OCI-LY7 (cell line): ENCODE measurements at regions not wholly inside any gene's neighbourhood (a gene's known extent, or its start where the extent isn't known, plus 50 kb on each side); places are given as distances from the start of the nearest gene placed in this dataset.

ENCODE experiments used
- BruUV-seq: library from RNA; stranded (reverse); fragments of 400-500 nt; replicated peaks from 2 replicates; lab custom pipeline; 2021; lab: Mats Ljungman, UMichigan
- CTCF ChIA-PET: fragments of 300-600 bp; sonication (Branson Sonifier 250); formaldehyde crosslinking; loops from one replicate; lab custom pipeline; 2022; ENCODE audit warnings: antibody characterized with exemption; ENCODE audit not compliant: unreplicated experiment; lab: Charles Lee
- POLR2A ChIA-PET: fragments of 300-600 bp; sonication (Branson Sonifier 250); formaldehyde crosslinking; loops from one replicate; lab custom pipeline; 2022; ENCODE audit warnings: antibody characterized with exemption; lab: Charles Lee
- DNase-seq: peaks from one replicate; pipeline ENCODE4 v3.0.0-alpha.2; 2015; ENCODE audit warnings: low spot score
- H2AFZ ChIP-seq: fragments of 200-600 bp; sonication (generic), shearing (Covaris generic); 2 replicates; pipeline ENCODE4 v1.6.1; 2014; ENCODE audit warnings: mild to moderate bottlenecking, antibody characterized with exemption, low read length, moderate library complexity
- H3K27ac ChIP-seq: fragments of 200-600 bp; sonication (generic); 2 replicates; pipeline ENCODE4 v1.5.1; 2014; ENCODE audit warnings: mixed run types, low read depth, mild to moderate bottlenecking, moderate library complexity, low read length, inconsistent platforms; ENCODE audit not compliant: poor library complexity, severe bottlenecking
- H3K36me3 ChIP-seq: fragments of 200-600 bp; sonication (generic); 2 replicates; pipeline ENCODE4 v1.6.1; 2014; ENCODE audit warnings: mild to moderate bottlenecking, antibody characterized with exemption, low read length, moderate library complexity, mixed read lengths; ENCODE audit not compliant: insufficient read depth
- H3K4me1 ChIP-seq: fragments of 200-600 bp; sonication (generic); 2 replicates; pipeline ENCODE4 v1.5.1; 2014; ENCODE audit warnings: mild to moderate bottlenecking, low read length; ENCODE audit not compliant: insufficient read depth, poor library complexity, severe bottlenecking
- H3K4me2 ChIP-seq: fragments of 200-600 bp; sonication (generic); 2 replicates; pipeline ENCODE4 v1.6.1; 2014; ENCODE audit warnings: mild to moderate bottlenecking, low read length
- H3K4me3 ChIP-seq: fragments of 200-600 bp; sonication (generic); 2 replicates; pipeline ENCODE4 v1.5.1; 2014; ENCODE audit warnings: mild to moderate bottlenecking, low read depth, low read length; ENCODE audit not compliant: poor library complexity, severe bottlenecking
- H3K79me2 ChIP-seq: fragments of 200-600 bp; sonication (generic); 2 replicates; pipeline ENCODE4 v1.6.1; 2016; ENCODE audit warnings: low read depth, mild to moderate bottlenecking, low read length, moderate library complexity, mixed read lengths; ENCODE audit not compliant: insufficient read depth
- H3K9me2 ChIP-seq: fragments of 200-600 bp; sonication (generic); 2 replicates; pipeline ENCODE4 v1.6.1; 2016; ENCODE audit warnings: mild to moderate bottlenecking, low read length, mixed read lengths; ENCODE audit not compliant: insufficient read depth
- H3K9me3 ChIP-seq: fragments of 200-600 bp; sonication (generic); 2 replicates; pipeline ENCODE4 v1.6.1; 2014; ENCODE audit warnings: mild to moderate bottlenecking, mixed run types, low read length, mixed read lengths
- H4K20me1 ChIP-seq: fragments of 200-600 bp; sonication (generic); 2 replicates; pipeline ENCODE4 v1.6.1; 2014; ENCODE audit warnings: mild to moderate bottlenecking, antibody characterized with exemption, low read length, moderate library complexity, mixed read lengths; ENCODE audit not compliant: insufficient read depth
- CTCF ChIP-seq: fragments of 200-600 bp; sonication (generic); conservative IDR thresholded peaks from 2 replicates; pipeline ENCODE4 v1.5.1; 2014; ENCODE audit warnings: mild to moderate bottlenecking, antibody characterized with exemption, low read length, moderate library complexity, mixed read lengths
- EZH2phosphoT487 ChIP-seq: fragments of 200-600 bp; sonication (generic); IDR thresholded peaks from 2 replicates; pipeline ENCODE4 v1.6.1; 2018; ENCODE audit warnings: low read depth, borderline replicate concordance, mild to moderate bottlenecking, mixed run types, antibody characterized with exemption, low read length, moderate library complexity, mixed read lengths
- intact Hi-C: fragments of 100-400 bp; cut with micrococcal nuclease; formaldehyde crosslinking; loops from one replicate; pipeline ENCODE4 v1.10.0; 2022; ENCODE audit not compliant: unreplicated experiment

GRCh38 chr10:37640301-37640700 is 217.1 kb downstream of the ZNF248 start:
- intact Hi-C loops = no loop called here
- Histone ChIP-seq H3K4me3 (no peak overlapping the region), H2AFZ (no peak overlapping the region), H3K4me1 (no peaks in the 10 kb centered on the region), H3K9me2 (no peaks in the 10 kb centered on the region), H3K27ac (no peak overlapping the region), H3K79me2 (no peaks in the 10 kb centered on the region), H3K36me3 (no peaks in the 10 kb centered on the region), H4K20me1 (no peaks in the 10 kb centered on the region), H3K9me3 (no peaks in the 10 kb centered on the region), H3K4me2 (no peak overlapping the region)
- DNase-seq = no peak
- no peak for TF ChIP-seq CTCF
- no peak for TF ChIP-seq EZH2phosphoT487
- ChIA-PET CTCF (no interaction called here), POLR2A (no interaction called here)
- no TSS peak for BruUV-seq

DNA sequence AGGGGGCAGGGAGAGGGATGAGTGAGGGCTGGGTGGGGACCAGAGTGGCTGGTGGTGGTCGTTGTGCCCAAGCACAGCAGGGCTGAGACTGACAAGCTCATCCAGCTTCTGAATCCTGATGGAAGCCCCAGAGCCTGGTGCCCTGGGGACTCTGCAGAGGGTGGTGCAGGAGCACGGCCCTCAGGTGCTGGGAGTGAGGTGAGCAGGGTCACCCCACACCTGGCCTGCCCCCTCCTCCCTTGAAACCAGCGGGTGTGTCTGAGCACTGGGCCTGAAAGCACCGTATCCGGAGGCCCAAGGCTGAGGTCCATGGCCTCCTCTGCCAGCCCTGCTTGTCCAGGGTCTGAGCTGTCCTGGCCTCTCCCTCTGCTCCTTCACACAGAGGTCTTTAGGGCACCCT is 218.2 kb downstream of the ZNF248 start:
- no peak for DNase-seq
- Histone ChIP-seq H2AFZ (no peak overlapping the region), H3K9me2 (no peaks in the 10 kb centered on the region), H4K20me1 (no peaks in the 10 kb centered on the region), H3K4me2 (no peak overlapping the region), H3K9me3 (no peaks in the 10 kb centered on the region), H3K36me3 (no peaks in the 10 kb centered on the region), H3K79me2 (no peaks in the 10 kb centered on the region), H3K27ac (no peak overlapping the region), H3K4me1 (no peaks in the 10 kb centered on the region), H3K4me3 (no peak overlapping the region)
- intact Hi-C loops = no loop called here
- ChIA-PET CTCF (no interaction called here), POLR2A (interaction anchor here (0.6 kb wide), 1 partner anchor 37 kb away, joined by 3 read pairs; no protein-coding TSS in a partner anchor)
- TF ChIP-seq EZH2phosphoT487 = no peak
- no peak for TF ChIP-seq CTCF
- BruUV-seq = no TSS peak

- intact Hi-C loops = no loop called here
- CTCF ChIA-PET = no interaction called here
Measured at GRCh38 chr10:37638569-37638968, 218.8 kb downstream of the ZNF248 start.

More at GRCh38 chr10:37638569-37638968, 218.8 kb downstream of the ZNF248 start:
- Histone ChIP-seq H3K27ac (no peak overlapping the region), H3K4me3 (no peak overlapping the region), H2AFZ (no peak overlapping the region), H3K4me2 (no peak overlapping the region), H3K9me2 (no peaks in the 10 kb centered on the region), H4K20me1 (no peaks in the 10 kb centered on the region), H3K36me3 (no peaks in the 10 kb centered on the region), H3K4me1 (no peaks in the 10 kb centered on the region), H3K79me2 (no peaks in the 10 kb centered on the region), H3K9me3 (no peaks in the 10 kb centered on the region)
- POLR2A ChIA-PET = interaction anchor here (0.6 kb wide), 1 partner anchor 38 kb away, joined by 3 read pairs; no protein-coding TSS in a partner anchor
- TF ChIP-seq EZH2phosphoT487 = no peak
- no peak for TF ChIP-seq CTCF
- no peak for DNase-seq
- no TSS peak for BruUV-seq
